GM10248 (cell line): ENCODE measurements at regions not wholly inside any gene's neighbourhood (a gene's known extent, or its start where the extent isn't known, plus 50 kb on each side); places are given as distances from the start of the nearest gene placed in this dataset.

ENCODE experiments used
- CTCF ChIA-PET: fragments of 300-600 bp; sonication (Branson Sonifier 250); formaldehyde crosslinking; extraction: SDS; loops from one replicate; lab custom pipeline; 2021; ENCODE audit warnings: antibody characterized with exemption; lab: Yijun Ruan, JAX
- POLR2A ChIA-PET: fragments of 350-650 bp; sonication (Branson Sonifier 250); formaldehyde crosslinking; extraction: SDS; loops from one replicate; lab custom pipeline; 2020; ENCODE audit warnings: antibody characterized with exemption; lab: Yijun Ruan, JAX
- DNase-seq: peaks from one replicate; pipeline ENCODE4 v3.0.0; 2012; ENCODE audit errors: extremely low spot score
- TF ChIP-seq, protein P1 (sequence below): IDR thresholded peaks from 2 replicates; pipeline ENCODE4 v1.5.1; 2012; ENCODE audit warnings: mild to moderate bottlenecking, low read depth; ENCODE audit errors: extremely low read depth, missing control alignments, control extremely low read depth

DNA sequence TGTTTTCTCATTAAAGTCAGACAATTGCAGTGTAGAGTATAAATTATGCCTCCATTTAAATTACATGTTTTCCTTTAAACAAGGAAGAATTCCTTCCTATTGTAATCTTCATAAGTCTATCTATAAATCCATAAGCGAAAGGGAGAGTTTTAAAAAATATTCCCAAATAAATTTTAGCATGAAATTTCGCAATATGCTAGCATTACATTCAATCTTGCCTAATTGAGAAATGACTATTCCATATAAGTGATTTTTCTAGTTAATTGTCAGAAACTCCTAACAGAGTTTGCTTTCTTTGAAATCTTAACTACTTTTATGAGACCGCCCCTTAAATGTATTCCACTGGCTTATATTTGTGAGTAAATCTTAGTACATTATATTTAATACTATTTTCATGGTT, 133.1 kb upstream of the CRIM1 start:
- TF ChIP-seq, protein P1, sequence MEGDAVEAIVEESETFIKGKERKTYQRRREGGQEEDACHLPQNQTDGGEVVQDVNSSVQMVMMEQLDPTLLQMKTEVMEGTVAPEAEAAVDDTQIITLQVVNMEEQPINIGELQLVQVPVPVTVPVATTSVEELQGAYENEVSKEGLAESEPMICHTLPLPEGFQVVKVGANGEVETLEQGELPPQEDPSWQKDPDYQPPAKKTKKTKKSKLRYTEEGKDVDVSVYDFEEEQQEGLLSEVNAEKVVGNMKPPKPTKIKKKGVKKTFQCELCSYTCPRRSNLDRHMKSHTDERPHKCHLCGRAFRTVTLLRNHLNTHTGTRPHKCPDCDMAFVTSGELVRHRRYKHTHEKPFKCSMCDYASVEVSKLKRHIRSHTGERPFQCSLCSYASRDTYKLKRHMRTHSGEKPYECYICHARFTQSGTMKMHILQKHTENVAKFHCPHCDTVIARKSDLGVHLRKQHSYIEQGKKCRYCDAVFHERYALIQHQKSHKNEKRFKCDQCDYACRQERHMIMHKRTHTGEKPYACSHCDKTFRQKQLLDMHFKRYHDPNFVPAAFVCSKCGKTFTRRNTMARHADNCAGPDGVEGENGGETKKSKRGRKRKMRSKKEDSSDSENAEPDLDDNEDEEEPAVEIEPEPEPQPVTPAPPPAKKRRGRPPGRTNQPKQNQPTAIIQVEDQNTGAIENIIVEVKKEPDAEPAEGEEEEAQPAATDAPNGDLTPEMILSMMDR, result no peak
- POLR2A ChIA-PET, result no interaction called here
- CTCF ChIA-PET, result no interaction called here
- no peak for DNase-seq

DNA sequence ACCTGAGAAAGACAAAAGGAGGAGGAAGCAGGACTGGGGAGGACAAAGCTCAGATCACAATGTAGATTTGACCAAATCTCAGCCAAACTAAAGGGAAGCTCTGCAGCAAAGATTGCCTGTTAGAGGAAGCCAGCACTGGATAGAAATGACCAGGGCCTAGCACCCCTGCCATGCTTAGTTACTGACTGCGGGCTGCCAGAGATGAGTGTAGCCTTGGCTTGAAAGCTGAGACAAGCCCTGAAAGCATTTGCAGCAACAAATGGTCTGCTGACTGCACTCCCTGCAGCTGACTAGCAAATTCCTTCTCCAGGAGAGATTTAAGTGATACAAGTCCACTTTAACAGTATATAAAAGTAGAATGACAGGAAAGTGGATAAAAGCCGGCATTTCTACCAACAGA, 140.9 kb upstream of the CRIM1 start:
- no peak for DNase-seq
- TF ChIP-seq, protein P1, result no peak
- ChIA-PET CTCF (no interaction called here), POLR2A (no interaction called here)

- CTCF ChIA-PET, result no interaction called here
- DNase-seq, result no peak
- TF ChIP-seq, protein P1, result no peak
- POLR2A ChIA-PET, result no interaction called here
Observed at GRCh38 chr2:36203366-36203765, 152.2 kb upstream of the CRIM1 start.

DNA sequence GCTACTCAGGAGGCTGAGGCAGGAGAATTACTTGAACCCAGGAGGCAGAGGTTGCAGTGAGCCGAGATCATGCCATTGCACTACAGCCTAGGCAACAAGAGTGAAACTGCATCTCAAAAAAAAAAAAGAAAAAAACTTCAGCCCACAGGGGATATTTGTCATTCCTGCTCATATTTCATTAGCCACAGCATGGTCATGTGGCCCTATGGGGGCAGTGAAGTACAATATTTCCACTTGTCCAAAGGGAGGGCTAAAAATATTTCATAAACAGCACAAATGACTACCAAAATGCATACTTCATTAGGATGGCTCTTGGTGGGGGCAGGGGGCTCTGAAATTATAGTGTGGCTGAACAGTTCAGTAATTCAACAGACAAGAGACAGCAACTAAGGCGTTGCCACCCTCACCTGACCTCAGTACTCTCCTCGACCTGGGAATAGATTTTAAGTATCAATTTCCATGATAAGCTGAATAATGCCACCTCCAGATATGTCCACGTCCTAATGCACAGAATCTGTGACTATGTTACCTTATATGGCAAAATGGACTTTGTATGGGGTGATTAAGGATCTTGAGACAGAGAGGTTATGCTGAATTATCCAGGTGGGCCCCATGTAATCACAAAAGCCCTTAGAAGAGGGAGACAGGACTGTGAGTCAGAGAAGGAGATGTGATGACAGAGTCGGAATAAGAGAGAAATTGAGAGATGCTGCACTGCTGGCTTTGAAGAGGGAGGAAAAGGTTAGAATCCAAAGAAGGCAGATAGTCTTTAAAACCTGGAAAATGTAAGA, 158.2 kb upstream of the CRIM1 start:
- TF ChIP-seq, protein P1, result no peak
- no peak for DNase-seq
- ChIA-PET CTCF (interaction anchor here (1.9 kb wide), 1 partner anchor 8 kb away, joined by 5 read pairs; no protein-coding TSS in a partner anchor), POLR2A (no interaction called here)

- TF ChIP-seq, protein P1, result no peak
- no peak for DNase-seq
- ChIA-PET CTCF (no interaction called here), POLR2A (no interaction called here)
Observed at GRCh38 chr2:36193680-36194079, 161.9 kb upstream of the CRIM1 start.

- CTCF ChIA-PET, result no interaction called here
- POLR2A ChIA-PET, result no interaction called here
- TF ChIP-seq, protein P1, result no peak
- no peak for DNase-seq
Observed at GRCh38 chr2:36192983-36193382, 162.6 kb upstream of the CRIM1 start.

GRCh38 chr2:36190097-36190496, 165.5 kb upstream of the CRIM1 start:
- CTCF ChIA-PET, result interaction anchor here (1.5 kb wide), 1 partner anchor 13 kb away, joined by 4 read pairs; no protein-coding TSS in a partner anchor
- no peak for DNase-seq
- TF ChIP-seq, protein P1, result no peak
- POLR2A ChIA-PET, result no interaction called here
